Ovary (tissue), 7 donors: ENCODE measurements at regions not wholly inside any gene's neighbourhood (a gene's known extent, or its start where the extent isn't known, plus 50 kb on each side); places are given as distances from the start of the nearest gene placed in this dataset.

ENCODE experiments used
- DNase-seq, 5 donors: peaks; one replicate each; pipeline ENCODE4 v3.0.0-alpha.2; 2019 to 2020
- H3K27ac ChIP-seq, 2 donors: fragments of 200-600 bp; one replicate each; pipeline versions ENCODE4 v1.5.1 to v1.8.0; 2019 to 2022
- H3K27me3 ChIP-seq: fragments of 200-600 bp; one replicate; pipeline ENCODE4 v1.8.0; 2022
- H3K36me3 ChIP-seq: fragments of 200-600 bp; sonication (generic); one replicate; pipeline ENCODE4 v1.5.1; 2019
- H3K4me1 ChIP-seq: one replicate; pipeline ENCODE4 v1.8.1; 2013; ENCODE audit warnings: mild to moderate bottlenecking, moderate library complexity; ENCODE audit not compliant: insufficient read depth
- H3K4me3 ChIP-seq: fragments of 200-600 bp; sonication (generic); one replicate; pipeline ENCODE4 v1.5.1; 2017
- H3K9me3 ChIP-seq, 2 donors: fragments of 200-600 bp in 1 of 2; sonication (generic) in 1 of 2; one replicate each; pipeline versions ENCODE4 v1.5.1 to v1.8.1; 2013 to 2019; ENCODE audit warnings: mild to moderate bottlenecking in 1 of 2, moderate library complexity in 1 of 2
- CTCF ChIP-seq, 3 donors: fragments of 450-650 bp in 2 of 3; fragments of 200-600 bp in 1 of 3; IDR thresholded peaks; one replicate each; pipeline versions ENCODE4 v1.5.1 to v1.8.0; 2016 to 2022; ENCODE audit warnings: antibody characterized with exemption in 3 of 3, mild to moderate bottlenecking in 1 of 3
- EP300 ChIP-seq: sonication (generic); formaldehyde crosslinking; IDR thresholded peaks from one replicate; pipeline ENCODE4 v1.6.1; 2017; ENCODE audit warnings: antibody characterized with exemption
- POLR2A ChIP-seq: fragments of 450-650 bp; IDR thresholded peaks from one replicate; pipeline ENCODE4 v1.6.1; 2017; ENCODE audit warnings: antibody characterized with exemption, mild to moderate bottlenecking, moderate library complexity
- WGBS, 3 donors: extraction: QIAGEN DNeasy Blood & Tissue Kit in 1 of 3; methylation state at CpG; one replicate each; pipeline versions ENCODE4 v1.1.5 to v1.1.7; 2013 to 2017; 5-methylcytosine and 5-hydroxymethylcytosine counted together
- intact Hi-C, 4 donors: fragments of 100-400 bp; cut with DNase I; formaldehyde crosslinking; loops; one replicate each; pipeline versions ENCODE4 v1.11.0 to v1.15.1; 2022 to 2023
- donor health status: DM: no; HTN: no; CAD: no; lungs with moderate emphysema.
- donor health status: DM: no; HTN: no; CAD: no.
- donor health status: Bipolar disorder and iron deficiency.
- donor health status: DM: no; HTN: no; CAD: no.
- donor health status: DM: yes; HTN: yes; CAD: no.

- TF ChIP-seq EP300 (no peak), POLR2A (no peak), CTCF (IDR thresholded peaks at IDR 0.05) (no peak)
- no peak for DNase-seq
- H3K4me3 ChIP-seq, result no peak overlapping the region
- no peak overlapping the region for H3K27ac ChIP-seq
- no peaks in the 10 kb centered on the region for H3K4me1 ChIP-seq
- H3K27me3 ChIP-seq, result no peaks in the 10 kb centered on the region
- H3K9me3 ChIP-seq, result no peaks in the 10 kb centered on the region
- no peaks in the 10 kb centered on the region for H3K36me3 ChIP-seq
- WGBS, 3 donors, result 75 to 77% (median 76%) methylated on average over 9 of the region's 9 CpGs
- intact Hi-C loops, result no loop called here
Measured at GRCh38 chr1:229948438-229948837, 118.6 kb upstream of the GALNT2 start.

GRCh38 chr1:229949500-229949899, 117.5 kb upstream of the GALNT2 start:
- TF ChIP-seq CTCF (IDR thresholded peaks at IDR 0.05) (no peak), POLR2A (no peak), EP300 (no peak)
- Histone ChIP-seq H3K9me3 (no peaks in the 10 kb centered on the region), H3K27me3 (no peaks in the 10 kb centered on the region), H3K27ac (no peak overlapping the region), H3K36me3 (no peaks in the 10 kb centered on the region), H3K4me1 (no peaks in the 10 kb centered on the region), H3K4me3 (no peak overlapping the region)
- intact Hi-C loops, result no loop called here
- 64 to 77% (median 67%) methylated on average over 3 of the region's 3 CpGs for WGBS, 3 donors
- no peak for DNase-seq

- intact Hi-C loops, result no loop called here
Measured at GRCh38 chr1:229950020-229950419, 117.0 kb upstream of the GALNT2 start.

GRCh38 chr1:229950908-229951307, 116.1 kb upstream of the GALNT2 start:
- Histone ChIP-seq H3K27ac (no peak overlapping the region), H3K27me3 (no peaks in the 10 kb centered on the region), H3K36me3 (no peaks in the 10 kb centered on the region), H3K4me3 (no peak overlapping the region), H3K4me1 (no peaks in the 10 kb centered on the region), H3K9me3 (no peaks in the 10 kb centered on the region)
- DNase-seq, result no peak
- 82% methylated on average over 1 of the region's 1 CpG for WGBS, 3 donors
- intact Hi-C loops, result no loop called here
- no peak for TF ChIP-seq POLR2A
- no peak for TF ChIP-seq EP300
- no peak for TF ChIP-seq CTCF (IDR thresholded peaks at IDR 0.05)

More at GRCh38 chr1:229950020-229950419, 117.0 kb upstream of the GALNT2 start:
- no peaks in the 10 kb centered on the region for H3K36me3 ChIP-seq
- H3K27me3 ChIP-seq, result no peaks in the 10 kb centered on the region
- no peaks in the 10 kb centered on the region for H3K4me1 ChIP-seq
- no peak for TF ChIP-seq CTCF (IDR thresholded peaks at IDR 0.05)
- no peak for TF ChIP-seq POLR2A
- no peak for TF ChIP-seq EP300
- H3K9me3 ChIP-seq, result no peaks in the 10 kb centered on the region
- DNase-seq, result no peak
- 90 to 94% (median 91%) methylated on average over 5 of the region's 5 CpGs for WGBS, 3 donors
- no peak overlapping the region for H3K4me3 ChIP-seq
- H3K27ac ChIP-seq, result no peak overlapping the region
